NT2/D1 (cell line): ENCODE measurements at regions not wholly inside any gene's neighbourhood (a gene's known extent, or its start where the extent isn't known, plus 50 kb on each side); places are given as distances from the start of the nearest gene placed in this dataset.

Source experiments
- DNase-seq: peaks from one replicate; pipeline ENCODE4 v3.0.0-alpha.2; 2011; ENCODE audit warnings: low read depth, low spot score
- H3K27me3 ChIP-seq: 2 replicates; pipeline ENCODE4 v1.6.0; 2011; ENCODE audit warnings: mild to moderate bottlenecking; ENCODE audit not compliant: insufficient read length, insufficient read depth
- H3K36me3 ChIP-seq: 2 replicates; pipeline ENCODE4 v1.6.1; 2011; ENCODE audit warnings: mild to moderate bottlenecking, low read length, mixed read lengths; ENCODE audit not compliant: insufficient read depth, insufficient read length
- H3K4me1 ChIP-seq: 2 replicates; pipeline ENCODE4 v1.5.1; 2011; ENCODE audit not compliant: insufficient read depth, insufficient read length
- H3K4me3 ChIP-seq: 2 replicates; pipeline ENCODE4 v1.5.1; 2011; ENCODE audit warnings: low read depth; ENCODE audit not compliant: insufficient read length
- H3K9ac ChIP-seq: 2 replicates; pipeline ENCODE4 v1.6.0; 2011; ENCODE audit warnings: low read depth; ENCODE audit not compliant: insufficient read length
- H3K9me3 ChIP-seq: 2 replicates; pipeline ENCODE4 v1.5.1; 2011; ENCODE audit warnings: mild to moderate bottlenecking, low read length; ENCODE audit not compliant: insufficient read depth
- SUZ12 ChIP-seq: IDR thresholded peaks from 2 replicates; pipeline ENCODE4 v1.6.1; 2011; ENCODE audit not compliant: insufficient read length, insufficient read depth; ENCODE audit errors: extremely low read depth
- YY1 ChIP-seq: IDR thresholded peaks from 2 replicates; pipeline ENCODE4 v1.6.1; 2011; ENCODE audit not compliant: insufficient read length, insufficient read depth
- ZNF274 ChIP-seq: IDR thresholded peaks from 2 replicates; pipeline ENCODE4 v1.6.1; 2011; ENCODE audit warnings: mild to moderate bottlenecking, low read depth, low read length

DNA sequence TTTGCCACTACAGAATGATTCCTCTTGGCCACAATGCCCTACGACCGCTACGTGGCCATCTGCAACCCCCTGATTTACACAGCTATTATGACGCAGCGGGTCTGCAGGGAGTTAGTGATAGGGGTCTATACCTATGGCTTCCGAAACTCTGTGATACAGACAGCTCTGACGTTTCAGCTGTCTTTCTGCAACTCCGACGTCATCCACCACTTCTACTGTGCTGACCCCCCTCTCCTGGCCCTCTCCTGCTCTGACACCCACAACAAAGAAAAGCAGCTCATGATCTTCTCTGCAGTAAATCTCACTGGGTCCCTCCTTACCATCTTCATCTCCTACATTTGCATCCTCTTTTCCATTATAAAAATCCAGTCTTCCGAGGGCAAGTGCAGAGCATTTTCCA is 52.3 kb upstream of the OR5P2 start:
- no peak overlapping the region for H3K9ac ChIP-seq
- DNase-seq: no peak
- H3K27me3 ChIP-seq: no peaks in the 10 kb centered on the region
- no peaks in the 10 kb centered on the region for H3K9me3 ChIP-seq
- H3K4me3 ChIP-seq: no peak overlapping the region
- TF ChIP-seq SUZ12 (no peak), ZNF274 (no peak), YY1 (no peak)
- H3K4me1 ChIP-seq: peaks cover 4% of the 10 kb centered on the region
- no peaks in the 10 kb centered on the region for H3K36me3 ChIP-seq
